ENCODE measurements at regions not wholly inside any gene's neighbourhood (a gene's known extent, or its start where the extent isn't known, plus 50 kb on each side); places are given as distances from the start of the nearest gene placed in this dataset.

DNA sequence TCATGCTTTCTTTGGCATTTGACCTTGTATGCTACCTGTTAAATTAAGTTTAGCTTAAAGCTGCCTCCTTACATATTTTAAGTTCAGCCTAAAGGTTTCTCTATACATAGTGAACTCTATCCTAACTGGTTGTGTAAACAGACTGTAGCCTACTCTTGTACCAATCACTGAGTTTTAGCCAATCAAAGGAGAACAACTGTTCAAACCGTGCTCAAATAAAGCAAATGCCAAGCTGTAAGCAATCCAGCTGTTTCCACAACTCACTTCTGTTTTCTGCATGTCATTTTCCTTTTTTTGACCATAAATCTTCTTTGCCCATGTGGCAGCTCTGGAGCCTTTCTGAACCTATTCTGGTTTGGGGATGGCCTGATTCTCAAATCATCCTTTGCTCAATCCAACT, 1603.8 kb upstream of the ACVR2A start:
- DNase-seq = no peak

DNA sequence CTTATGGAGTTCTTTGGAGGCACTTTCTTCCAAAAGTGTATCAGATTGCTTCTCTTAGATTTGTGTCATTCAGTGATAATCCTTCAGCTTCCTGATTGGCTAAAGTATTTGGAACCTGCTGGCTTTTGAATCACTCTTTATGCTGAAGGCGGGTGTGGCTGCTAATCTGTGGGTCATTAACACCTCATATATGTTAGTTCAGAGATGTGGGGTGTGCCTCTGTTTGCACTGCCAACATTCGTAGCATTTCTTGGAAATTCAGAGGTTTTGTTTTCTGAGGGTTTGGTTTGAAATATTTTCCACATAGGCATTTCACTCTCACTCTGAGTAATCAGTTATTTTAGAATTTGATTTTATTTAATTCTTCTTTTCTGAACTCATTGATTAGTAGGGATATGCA, 1604.4 kb upstream of the ACVR2A start:
- no peak for DNase-seq

DNA sequence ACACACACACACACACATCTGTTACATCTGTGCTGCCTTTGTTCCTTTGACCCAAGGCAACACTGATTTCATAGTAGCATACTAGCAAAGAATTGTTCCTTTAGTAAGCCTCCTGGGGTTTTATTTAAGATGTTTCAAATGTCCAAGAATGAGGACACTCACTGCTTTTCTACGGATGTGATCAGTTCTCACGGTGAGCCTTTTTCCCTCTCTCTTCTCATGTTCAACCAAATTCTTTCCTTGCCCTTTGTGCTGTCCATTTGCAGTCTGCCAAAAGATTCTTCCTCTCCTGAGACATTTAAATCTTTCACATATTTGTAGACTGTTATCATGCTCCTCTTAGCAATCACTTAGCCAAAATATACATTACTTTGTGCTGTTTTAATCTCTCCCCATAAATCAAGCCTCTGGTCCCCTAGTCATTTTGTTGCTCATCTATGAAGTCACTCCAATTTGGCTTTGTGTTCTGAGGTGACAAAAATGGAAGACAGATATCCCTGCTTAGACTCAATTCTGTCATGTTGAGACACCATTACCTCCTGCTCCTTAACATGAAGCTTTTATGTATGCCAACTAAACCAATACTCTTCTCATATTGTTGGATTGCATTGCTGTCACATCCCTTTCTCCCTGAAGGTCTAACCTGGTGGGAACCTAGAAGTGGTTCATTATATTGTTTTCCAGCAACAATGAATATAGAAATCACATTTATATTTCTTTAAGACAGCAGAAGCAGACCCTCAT, 1605.3 kb upstream of the ACVR2A start:
- DNase-seq = no peak

DNA sequence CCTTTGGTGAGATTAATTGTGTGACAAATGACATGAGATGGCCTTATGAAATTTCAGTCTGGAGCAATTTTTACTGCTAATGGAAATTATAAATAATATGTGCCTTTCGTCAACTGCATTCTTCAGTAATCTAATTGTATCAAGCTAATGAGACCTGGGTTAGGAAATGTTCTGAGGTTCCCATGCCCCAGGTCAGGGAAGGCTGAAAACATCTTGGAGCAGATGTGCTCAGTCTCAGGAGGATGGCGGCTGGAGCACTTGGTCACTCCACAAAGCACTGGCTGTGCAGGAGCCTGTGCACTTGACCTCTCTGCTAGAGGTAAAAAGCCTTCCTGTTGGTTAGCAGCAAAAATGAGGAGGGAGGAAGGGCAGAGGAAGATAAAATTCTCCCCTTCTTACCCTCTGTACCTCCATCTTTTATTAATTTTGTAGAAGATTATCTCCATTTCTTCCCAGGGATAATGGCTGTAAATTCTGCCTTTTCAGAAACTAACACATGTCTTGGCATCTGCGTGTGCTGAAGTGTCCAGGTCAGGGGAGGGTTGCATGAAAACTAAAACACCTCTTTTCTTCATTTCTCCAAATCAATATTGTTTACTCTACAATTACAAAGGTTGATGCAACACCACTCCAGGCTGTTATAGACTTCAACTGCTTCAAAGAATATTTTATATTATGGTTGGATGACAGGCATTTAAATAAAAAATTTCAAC, 1606.4 kb upstream of the ACVR2A start:
- no peak for DNase-seq

GRCh38 chr2:146235158-146235557, 1609.7 kb upstream of the ACVR2A start:
- no peak for DNase-seq

DNA sequence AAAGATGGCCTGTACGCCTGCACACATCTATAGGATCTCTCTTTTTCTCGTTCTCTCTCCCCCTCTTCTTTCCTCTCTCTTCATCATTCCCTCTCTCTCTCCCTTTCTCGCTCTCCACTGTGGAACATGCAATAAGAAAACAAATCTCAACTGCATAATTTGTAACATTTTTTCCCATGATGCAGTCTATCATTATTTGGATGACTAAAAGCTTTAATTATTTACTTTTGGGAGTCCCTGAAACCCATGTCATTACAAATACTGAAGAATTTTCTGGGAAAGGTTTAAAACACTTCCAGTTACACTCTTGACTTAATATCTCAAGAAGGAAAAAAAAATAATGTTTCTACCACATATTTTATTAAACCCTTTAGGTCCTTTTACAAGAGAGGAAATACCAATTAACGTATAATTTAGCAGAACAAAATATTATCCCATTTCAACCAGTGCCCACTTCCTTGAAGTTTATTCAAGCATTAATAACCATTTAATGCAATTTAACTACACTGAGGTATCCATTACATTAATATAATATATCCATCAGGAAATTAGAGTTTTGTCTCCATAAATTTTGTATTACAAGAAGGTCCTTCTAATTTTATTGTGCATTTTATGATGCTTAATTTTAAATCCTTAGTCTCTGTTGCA, 1615.2 kb upstream of the ACVR2A start:
- DNase-seq = no peak

DNA sequence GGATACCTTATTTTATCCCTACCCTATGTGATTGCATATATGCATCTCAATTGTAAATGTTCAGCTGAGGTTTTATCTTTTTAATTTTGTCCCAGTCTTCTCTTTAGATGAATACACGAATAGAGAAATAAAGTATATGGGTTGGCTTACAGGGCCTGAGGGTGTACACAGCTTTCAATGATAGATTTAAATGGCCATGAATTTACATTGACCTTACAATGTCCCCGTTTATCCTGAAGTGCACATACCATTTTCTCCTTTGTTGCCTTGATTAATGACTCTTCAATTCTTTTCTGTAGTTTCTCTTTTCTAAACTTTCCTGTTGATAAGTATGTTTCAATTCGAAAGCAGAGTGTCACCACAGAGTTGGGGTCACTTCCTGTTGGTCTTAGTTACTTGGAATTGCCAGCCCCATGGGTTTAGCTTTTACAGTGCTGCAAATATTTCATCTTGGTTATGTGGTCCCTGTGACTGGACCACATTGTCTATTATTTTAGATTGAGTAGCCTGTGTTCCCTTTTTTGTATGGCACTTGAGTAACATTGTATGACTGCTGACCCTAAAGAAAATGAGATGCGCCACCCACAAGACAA, 1616.3 kb upstream of the ACVR2A start:
- no peak for DNase-seq

DNA sequence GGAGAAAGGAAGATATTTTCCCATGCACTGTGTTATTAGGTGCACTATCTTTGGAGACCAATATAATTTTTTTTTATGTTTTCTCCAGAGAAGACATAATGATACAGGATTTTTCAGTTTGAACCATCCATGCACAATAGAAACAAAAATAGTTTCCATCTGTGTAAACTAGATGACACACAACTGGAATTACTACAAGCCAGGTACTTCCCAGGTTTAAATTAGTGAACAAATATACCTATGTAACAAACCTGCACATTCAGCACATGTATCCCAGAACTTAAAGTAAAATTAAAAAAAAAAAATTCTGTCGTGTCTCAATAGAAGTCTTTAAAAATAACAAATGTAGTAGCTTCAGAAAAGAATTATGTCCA, 1616.8 kb upstream of the ACVR2A start:
- DNase-seq = no peak

- no peak for DNase-seq
These were observed 1617.4 kb upstream of the ACVR2A start for GRCh38 chr2:146227152-146228019.

GRCh38 chr2:146226077-146226476, 1618.8 kb upstream of the ACVR2A start:
- DNase-seq = no peak

- DNase-seq = no peak
These were observed 1623.0 kb upstream of the ACVR2A start for GRCh38 chr2:146221826-146222225.

DNA sequence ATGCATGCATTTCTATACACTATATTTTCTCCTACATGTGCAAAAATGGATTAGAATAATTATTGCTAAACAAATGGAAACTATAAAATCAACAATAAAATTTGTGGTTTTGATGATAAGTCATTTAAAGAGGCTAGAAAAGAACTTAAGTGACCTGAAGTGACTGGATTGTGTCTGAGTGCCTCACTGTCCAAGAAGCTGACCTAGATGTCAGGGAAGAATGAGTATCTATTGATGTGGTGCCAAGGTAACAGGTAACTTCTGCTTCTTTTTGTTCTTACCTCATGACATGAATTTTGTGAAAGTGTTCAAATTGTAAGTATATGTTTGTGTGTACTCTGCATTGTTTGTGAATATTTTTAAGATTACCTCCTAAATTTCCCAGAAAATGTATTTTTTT, 1623.9 kb upstream of the ACVR2A start:
- no peak for DNase-seq

- no peak for DNase-seq
These were observed 1630.4 kb upstream of the ACVR2A start for GRCh38 chr2:146214394-146214929.

DNA sequence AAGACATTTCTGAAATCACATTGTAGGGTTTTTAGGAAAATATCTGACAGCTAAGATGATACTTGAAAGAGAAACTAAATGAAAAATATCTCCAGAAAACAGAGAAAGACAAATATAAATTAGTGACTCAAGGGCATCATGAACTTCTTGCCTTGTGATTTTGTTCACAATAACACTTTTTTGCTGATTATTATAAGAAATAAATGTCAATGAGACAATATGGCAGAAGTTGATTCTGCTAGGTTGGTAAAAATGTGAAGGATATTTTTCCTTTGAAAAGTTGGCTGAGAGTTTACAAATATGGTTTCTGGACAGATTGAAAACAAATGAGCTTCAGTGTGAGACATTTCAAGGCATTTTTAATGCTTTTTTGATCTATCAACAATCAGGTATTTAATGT, 1631.2 kb upstream of the ACVR2A start:
- DNase-seq = no peak

GRCh38 chr2:146212602-146213001, 1632.2 kb upstream of the ACVR2A start:
- DNase-seq = no peak

DNA sequence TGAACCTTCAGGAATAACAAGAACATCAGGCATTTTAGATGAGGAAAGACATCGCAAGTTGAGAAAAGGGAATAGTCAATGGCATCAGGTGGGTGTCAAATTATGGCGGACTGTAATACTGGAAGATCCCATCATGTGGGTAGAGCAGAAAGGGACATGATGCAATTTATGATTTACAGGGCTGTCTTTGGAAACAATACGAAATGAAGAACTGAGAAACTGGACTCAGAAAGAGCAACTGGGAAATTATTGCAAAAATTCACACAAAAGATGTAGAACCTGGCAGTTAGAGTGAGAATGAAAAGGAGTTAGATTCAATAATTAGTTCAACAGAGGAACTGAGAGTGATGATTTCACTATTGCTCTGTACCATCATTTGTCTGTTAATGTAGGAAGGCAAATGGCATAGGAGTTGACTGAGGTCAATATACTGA, 1635.0 kb upstream of the ACVR2A start:
- no peak for DNase-seq

- DNase-seq = no peak
These were observed 1636.9 kb upstream of the ACVR2A start for GRCh38 chr2:146207901-146208300.

DNA sequence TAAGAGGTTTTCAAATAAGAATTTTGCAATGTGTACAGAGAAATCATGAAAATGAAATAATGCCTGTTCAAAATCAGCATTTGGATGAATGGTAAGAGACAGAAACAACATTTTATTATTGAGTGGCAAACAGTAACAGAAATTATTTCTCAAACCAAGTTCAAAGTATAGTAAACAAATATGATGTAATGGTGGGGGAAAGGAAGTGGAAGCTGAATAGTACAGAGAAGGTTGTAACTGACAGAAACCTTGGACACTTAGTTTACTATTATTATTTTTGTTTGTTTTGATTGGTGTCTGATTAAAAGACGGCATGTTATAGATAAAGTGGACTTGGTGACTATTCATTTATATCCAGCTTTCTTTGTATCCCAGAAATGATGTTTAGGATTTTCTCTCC, 1637.4 kb upstream of the ACVR2A start:
- DNase-seq = no peak

- DNase-seq = no peak
These were observed 1641.7 kb upstream of the ACVR2A start for GRCh38 chr2:146203064-146203624.

GRCh38 chr2:146193619-146194018, 1651.2 kb upstream of the ACVR2A start:
- DNase-seq = no peak

- no peak for DNase-seq
These were observed 1655.3 kb upstream of the ACVR2A start for GRCh38 chr2:146189541-146189940.

GRCh38 chr2:146173934-146174333, 1654.0 kb upstream of the ZEB2 start:
- DNase-seq = no peak

Data from NCI-H146 (cell line).